ENCODE measurements at regions not wholly inside any gene's neighbourhood (a gene's known extent, or its start where the extent isn't known, plus 50 kb on each side); places are given as distances from the start of the nearest gene placed in this dataset.

DNA sequence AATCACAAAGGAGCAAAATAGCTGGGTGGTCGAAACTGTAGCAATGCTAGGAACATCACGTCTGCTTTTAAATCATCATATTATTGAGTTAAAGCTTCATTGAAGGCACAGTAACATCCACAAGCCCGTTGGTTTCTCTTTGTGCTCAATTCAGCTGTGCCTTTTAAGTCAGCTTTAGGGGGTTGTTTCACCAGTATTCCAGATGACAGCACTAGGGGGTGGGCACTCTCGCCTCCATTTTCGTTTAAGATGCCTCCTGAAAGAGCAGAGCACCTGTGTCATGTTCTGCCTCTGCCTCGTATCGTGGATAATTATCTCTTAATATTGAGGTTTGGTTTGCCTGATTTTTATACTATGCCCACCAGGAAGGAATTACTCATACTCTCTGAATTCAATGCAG lies 139.8 kb upstream of the PTBP2 start:
- Histone ChIP-seq H3K23me2 (ENCODE audit: low read depth, low read length) (no peaks in the 10 kb centered on the region), H3K79me1 (ENCODE audit: low read depth, low read length) (no peaks in the 10 kb centered on the region), H4K8ac (ENCODE audit: extremely low read depth, insufficient read depth, low read length) (no peak overlapping the region), H2BK120ac (replicated peaks; ENCODE audit: low read depth, low read length) (no peak overlapping the region), H3K27me3 (replicated peaks in 1 of 4; ENCODE audit: control insufficient read depth in 3 of 4, extremely low read depth in 1 of 4, insufficient read depth in 3 of 4, low read length in 3 of 4) (no peaks in the 10 kb centered on the region), H3K9me3 (ENCODE audit: insufficient read depth in 2 of 2, low read depth in 1 of 2, low read length in 1 of 2) (no peaks in the 10 kb centered on the region), H3K4me1 (replicated peaks in 1 of 4; ENCODE audit: control insufficient read depth in 3 of 4, insufficient read depth in 4 of 4, low read length in 3 of 4) (peaks cover 2 to 20% (median 9%) of the 10 kb centered on the region in 4 experiments; a peak in 5 of 7 replicates), H2BK12ac (ENCODE audit: low read depth, low read length) (no peak overlapping the region), H3K9ac (replicated peaks in 1 of 4; ENCODE audit: extremely low read depth in 1 of 4, low read depth in 3 of 4, low read length in 3 of 4) (peak overlapping the region in 1 of 4 experiments; percentile 34; a peak in 1 of 7 replicates), H2AK5ac (ENCODE audit: low read depth, low read length) (no peak overlapping the region), H3K23ac (ENCODE audit: insufficient read length) (no peak overlapping the region), H3K14ac (ENCODE audit: insufficient read length) (no peak overlapping the region), H2BK5ac (ENCODE audit: low read depth, low read length) (0 out of 2 replicates have a peak overlapping the region, but pooled peaks have one; percentile 20), H3K18ac (ENCODE audit: extremely low read depth, low read length) (no peak overlapping the region; the same call in 1 of the 2 replicates), H2BK20ac (ENCODE audit: low read length) (no peak overlapping the region), H3K56ac (replicated peaks; ENCODE audit: insufficient read length, low read depth, low read length) (no peak overlapping the region), H3K27ac (ENCODE audit: low read depth, low read length) (no peak overlapping the region), H3K4me2 (ENCODE audit: insufficient read depth in 1 of 2, low read depth in 2 of 2, low read length in 2 of 2) (peak overlapping the region; percentile 47 to 60), H4K91ac (replicated peaks; ENCODE audit: insufficient read length, low read length) (no peak overlapping the region), H3K4ac (replicated peaks; ENCODE audit: insufficient read length, low read depth, low read length) (no peak overlapping the region), H3K36me3 (ENCODE audit: control insufficient read depth in 2 of 4, insufficient read depth in 4 of 4, low read length in 3 of 4) (no peaks in the 10 kb centered on the region), H3K4me3 (ENCODE audit: extremely low read depth in 1 of 4, insufficient read depth in 2 of 4, low read depth in 3 of 4, low read length in 4 of 4) (peak overlapping the region in 1 of 4 experiments; percentile 40; a peak in 1 of 8 replicates), H2BK15ac (ENCODE audit: low read length) (no peak overlapping the region), H4K20me1 (replicated peaks in 1 of 2; ENCODE audit: control insufficient read depth in 1 of 2, insufficient read depth in 2 of 2, low read length in 2 of 2) (no peaks in the 10 kb centered on the region), H4K5ac (ENCODE audit: insufficient read length, low read depth, low read length) (no peak overlapping the region), H3K79me2 (ENCODE audit: control insufficient read depth in 1 of 2, insufficient read depth in 2 of 2, low read length in 2 of 2) (no peaks in the 10 kb centered on the region), H2AFZ (ENCODE audit: low read length) (no peak overlapping the region)
- no peak for DNase-seq (ENCODE audit: low read depth in 1 of 2, low spot score in 2 of 2)
- FAIRE-seq, result peak; percentile 86
- TF ChIP-seq POLR2AphosphoS5 (IDR thresholded peaks at IDR 0.05; ENCODE audit: low read depth, low read length) (no peak), BRCA1 (IDR thresholded peaks at IDR 0.05; ENCODE audit: low read depth, low read length) (no peak), POLR2A (IDR thresholded peaks at IDR 0.05; ENCODE audit: control extremely low read depth in 1 of 2, low read depth in 2 of 2, low read length in 2 of 2) (no peak), YY1 (IDR thresholded peaks at IDR 0.05; ENCODE audit: low read depth, low read length) (0 out of 2 replicates have a peak, but pooled peaks have one; percentile 67)
- ChIA-PET POLR2A (ENCODE audit: partially characterized antibody) (interaction anchor here (1.1 to 2.2 kb wide), 2 partner anchors 14 to 21 kb away, joined by 3 to 6 read pairs; no protein-coding TSS in a partner anchor), CTCF (ENCODE audit: partially characterized antibody) (interaction anchor here (1.3 to 6.7 kb wide), 3 partner anchors 13 to 58 kb away, joined by 3 to 44 read pairs (median 5); no protein-coding TSS in a partner anchor)
- WGBS, 2 experiments (ENCODE audit: extremely low coverage in 1 of 2, insufficient coverage in 1 of 2, insufficient read length in 1 of 2, insufficient replicate concordance in 2 of 2, low coverage in 1 of 2, low lambda C conversion rate in 2 of 2, missing lambda C conversion rate in 1 of 2), result 37% methylated on average over 7 of the region's 7 CpGs; no CpG with 5 or more reads in 1 of the 2 experiments

Data from H1 (cell line).